ENCODE measurements at regions not wholly inside any gene's neighbourhood (a gene's known extent, or its start where the extent isn't known, plus 50 kb on each side); places are given as distances from the start of the nearest gene placed in this dataset.

DNA sequence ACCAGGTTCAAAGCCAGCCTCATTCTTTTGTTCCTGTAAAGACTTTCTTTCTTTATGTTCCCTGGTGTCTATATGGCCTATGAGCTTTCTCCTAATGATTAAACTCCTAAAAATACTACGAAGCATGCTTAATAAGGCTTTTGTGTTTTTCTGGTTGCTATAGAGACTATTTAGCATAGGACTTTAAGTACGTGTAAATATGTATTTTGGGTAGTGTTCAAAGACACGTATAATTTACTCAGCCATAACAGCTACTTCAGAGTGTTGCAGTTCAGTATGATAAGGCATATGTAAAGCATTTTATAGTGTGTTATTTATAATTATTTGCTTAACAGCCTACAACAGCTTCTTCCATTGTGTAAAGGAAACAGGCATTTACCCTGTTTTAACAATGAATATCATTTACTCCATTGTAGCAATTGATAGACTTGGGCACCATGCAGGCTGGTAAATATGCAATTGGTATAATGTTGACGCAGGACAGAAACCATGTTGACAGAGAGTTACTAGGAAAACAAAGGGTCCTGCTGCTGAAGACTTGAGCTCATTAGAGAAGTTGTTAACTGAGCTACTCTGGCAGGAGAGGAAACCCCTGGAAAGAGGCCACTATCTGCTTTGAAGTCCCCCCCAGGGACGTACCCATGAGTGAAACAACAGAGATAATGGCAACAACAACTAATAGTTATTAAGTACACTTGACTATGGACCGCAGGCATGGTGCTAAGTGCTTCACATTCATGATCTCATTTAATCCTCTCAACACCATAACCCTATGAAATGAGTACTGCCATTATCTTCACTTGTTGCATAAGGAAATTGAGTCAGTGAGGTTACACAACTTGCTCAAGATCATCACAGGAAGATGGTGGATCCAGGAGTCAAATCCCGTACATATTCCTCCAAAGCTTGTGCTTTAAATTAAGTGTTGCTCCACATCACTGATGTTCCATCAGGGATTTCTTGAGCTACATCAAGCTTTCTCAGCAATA is 342.2 kb upstream of the DYNLRB2 start:
- ChIA-PET CTCF (interaction anchor here (1.3 to 2.1 kb wide), 2 partner anchors 8 to 10 kb away, joined by 4 to 7 read pairs; no protein-coding TSS in a partner anchor), POLR2A (no interaction called here)
- no peaks in the 10 kb centered on the region for H3K36me3 ChIP-seq (ENCODE audit: control insufficient read depth, insufficient read depth, low read length)
- H3K27me3 ChIP-seq (ENCODE audit: control insufficient read depth, insufficient read depth, low read length) = no peaks in the 10 kb centered on the region
- DNase-seq (ENCODE audit: low read depth) = no peak
- H3K4me3 ChIP-seq (ENCODE audit: low read depth, low read length) = no peak overlapping the region
- TF ChIP-seq, protein P1, sequence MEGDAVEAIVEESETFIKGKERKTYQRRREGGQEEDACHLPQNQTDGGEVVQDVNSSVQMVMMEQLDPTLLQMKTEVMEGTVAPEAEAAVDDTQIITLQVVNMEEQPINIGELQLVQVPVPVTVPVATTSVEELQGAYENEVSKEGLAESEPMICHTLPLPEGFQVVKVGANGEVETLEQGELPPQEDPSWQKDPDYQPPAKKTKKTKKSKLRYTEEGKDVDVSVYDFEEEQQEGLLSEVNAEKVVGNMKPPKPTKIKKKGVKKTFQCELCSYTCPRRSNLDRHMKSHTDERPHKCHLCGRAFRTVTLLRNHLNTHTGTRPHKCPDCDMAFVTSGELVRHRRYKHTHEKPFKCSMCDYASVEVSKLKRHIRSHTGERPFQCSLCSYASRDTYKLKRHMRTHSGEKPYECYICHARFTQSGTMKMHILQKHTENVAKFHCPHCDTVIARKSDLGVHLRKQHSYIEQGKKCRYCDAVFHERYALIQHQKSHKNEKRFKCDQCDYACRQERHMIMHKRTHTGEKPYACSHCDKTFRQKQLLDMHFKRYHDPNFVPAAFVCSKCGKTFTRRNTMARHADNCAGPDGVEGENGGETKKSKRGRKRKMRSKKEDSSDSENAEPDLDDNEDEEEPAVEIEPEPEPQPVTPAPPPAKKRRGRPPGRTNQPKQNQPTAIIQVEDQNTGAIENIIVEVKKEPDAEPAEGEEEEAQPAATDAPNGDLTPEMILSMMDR (IDR thresholded peaks at IDR 0.05; ENCODE audit: insufficient read depth, low read depth, low read length) = no peak

DNA sequence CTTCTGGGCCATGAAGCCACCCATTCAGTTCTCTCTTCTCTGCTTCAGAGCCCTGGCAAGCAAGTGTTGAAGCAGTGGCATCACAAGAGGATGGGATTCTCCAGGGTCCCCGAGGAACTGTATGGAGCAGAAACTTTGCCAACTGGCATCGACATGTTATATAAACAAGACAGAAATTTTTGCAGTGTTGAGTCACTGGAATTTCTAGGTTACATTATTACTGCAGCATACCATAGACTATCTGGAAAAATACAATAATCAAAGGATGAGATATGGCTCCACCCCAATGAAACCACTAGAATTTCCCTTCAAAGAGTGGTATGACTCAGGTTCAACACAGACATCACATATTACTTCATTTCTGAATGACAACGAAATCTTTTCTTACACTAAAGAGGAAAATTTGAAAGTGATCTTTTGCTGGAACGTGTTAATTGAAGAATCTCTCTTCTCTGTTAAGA is 343.0 kb upstream of the DYNLRB2 start:
- TF ChIP-seq, protein P1 (IDR thresholded peaks at IDR 0.05; ENCODE audit: insufficient read depth, low read depth, low read length) = no peak
- no peaks in the 10 kb centered on the region for H3K27me3 ChIP-seq (ENCODE audit: control insufficient read depth, insufficient read depth, low read length)
- H3K36me3 ChIP-seq (ENCODE audit: control insufficient read depth, insufficient read depth, low read length) = no peaks in the 10 kb centered on the region
- H3K4me3 ChIP-seq (ENCODE audit: low read depth, low read length) = no peak overlapping the region
- DNase-seq (ENCODE audit: low read depth) = peak; percentile 53
- POLR2A ChIA-PET = no interaction called here
- CTCF ChIA-PET = no interaction called here

DNA sequence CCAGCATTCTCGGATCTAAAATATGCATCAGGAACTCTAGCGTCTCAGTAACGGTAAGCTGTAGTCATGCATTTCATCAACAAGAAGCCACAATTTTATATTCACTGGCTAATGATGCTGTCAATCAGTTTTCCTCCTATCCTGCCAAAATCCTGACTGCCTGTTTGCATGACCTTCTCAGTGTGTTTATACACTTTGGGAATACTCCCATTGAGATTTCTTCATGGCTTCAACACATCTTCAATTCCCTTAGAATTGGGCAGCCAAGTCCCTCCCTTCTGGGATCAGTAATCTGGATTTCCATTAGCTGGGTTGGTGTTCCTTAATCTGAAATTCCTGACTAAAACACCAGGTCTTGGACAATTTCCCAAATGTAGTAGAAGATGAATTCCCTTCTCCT is 348.9 kb upstream of the DYNLRB2 start:
- H3K36me3 ChIP-seq (ENCODE audit: control insufficient read depth, insufficient read depth, low read length) = no peaks in the 10 kb centered on the region
- CTCF ChIA-PET = no interaction called here
- TF ChIP-seq, protein P1 (IDR thresholded peaks at IDR 0.05; ENCODE audit: insufficient read depth, low read depth, low read length) = no peak
- no peaks in the 10 kb centered on the region for H3K27me3 ChIP-seq (ENCODE audit: control insufficient read depth, insufficient read depth, low read length)
- DNase-seq (ENCODE audit: low read depth) = no peak
- POLR2A ChIA-PET = no interaction called here
- no peak overlapping the region for H3K4me3 ChIP-seq (ENCODE audit: low read depth, low read length)

DNA sequence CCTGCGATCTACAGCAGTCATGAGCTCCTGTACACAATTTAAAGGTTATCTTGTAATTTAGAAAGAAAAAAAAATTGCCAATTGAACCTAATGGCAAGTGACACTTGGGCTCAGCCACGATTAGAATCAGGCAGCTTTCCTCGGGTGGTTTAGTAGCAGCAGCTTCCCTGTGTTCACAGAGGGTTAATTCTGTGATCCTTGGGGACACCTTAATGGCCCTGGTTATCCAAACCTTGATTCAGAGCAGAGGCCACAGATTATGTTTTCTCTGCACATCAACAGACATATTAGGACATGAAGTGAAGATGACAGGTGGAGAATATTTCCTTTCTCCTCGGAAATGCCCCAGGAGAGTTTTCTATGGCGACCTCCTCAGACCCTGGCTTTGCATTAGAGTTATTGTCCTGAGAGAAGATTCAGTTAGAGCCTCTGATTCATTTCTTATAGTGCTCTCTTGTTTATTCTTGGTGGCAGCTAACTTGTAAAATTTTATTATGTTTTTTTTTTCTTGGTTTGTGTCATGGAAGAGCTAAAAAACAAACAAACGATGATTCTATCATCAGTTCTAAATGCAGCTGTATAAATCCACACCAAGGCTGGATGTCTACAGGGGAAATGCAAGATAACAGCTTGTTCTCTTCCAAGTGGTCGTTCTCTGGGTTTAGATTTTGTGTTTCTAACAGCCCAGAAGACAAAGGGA is 351.2 kb upstream of the DYNLRB2 start:
- CTCF ChIA-PET = interaction anchor here (0.7 to 2.4 kb wide), 6 partner anchors 10 to 180 kb away, joined by 3 to 7 read pairs (median 3); no protein-coding TSS in a partner anchor
- TF ChIP-seq, protein P1 (IDR thresholded peaks at IDR 0.05; ENCODE audit: insufficient read depth, low read depth, low read length) = no peak
- Histone ChIP-seq H3K27me3 (ENCODE audit: control insufficient read depth, insufficient read depth, low read length) (no peaks in the 10 kb centered on the region), H3K36me3 (ENCODE audit: control insufficient read depth, insufficient read depth, low read length) (no peaks in the 10 kb centered on the region), H3K4me3 (ENCODE audit: low read depth, low read length) (no peak overlapping the region)
- peak; percentile 18 for DNase-seq (ENCODE audit: low read depth)
- POLR2A ChIA-PET = no interaction called here

DNA sequence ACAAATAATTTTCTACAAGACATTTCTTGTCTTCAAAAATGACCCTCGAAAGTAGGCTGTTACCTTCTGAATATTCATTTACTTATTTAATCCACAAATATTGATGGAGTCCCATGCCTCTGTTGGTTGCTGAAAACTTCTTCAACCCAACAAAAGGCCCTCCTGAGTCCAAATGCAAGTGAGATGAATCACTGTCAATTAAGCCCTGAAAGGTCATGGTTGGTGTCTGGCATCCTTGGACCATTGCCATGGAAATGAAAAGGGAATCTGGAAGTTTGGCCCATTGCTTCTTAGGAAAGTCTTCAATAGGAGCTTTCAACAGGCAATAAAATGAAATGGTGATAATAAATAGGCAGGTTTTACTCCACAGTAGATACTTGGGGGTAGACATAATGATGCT is 364.7 kb upstream of the DYNLRB2 start:
- no peak for DNase-seq (ENCODE audit: low read depth)
- TF ChIP-seq, protein P1 (IDR thresholded peaks at IDR 0.05; ENCODE audit: insufficient read depth, low read depth, low read length) = no peak
- Histone ChIP-seq H3K27me3 (ENCODE audit: control insufficient read depth, insufficient read depth, low read length) (no peaks in the 10 kb centered on the region), H3K4me3 (ENCODE audit: low read depth, low read length) (no peak overlapping the region), H3K36me3 (ENCODE audit: control insufficient read depth, insufficient read depth, low read length) (no peaks in the 10 kb centered on the region)
- ChIA-PET POLR2A (no interaction called here), CTCF (no interaction called here)

All from BJ (cell line).